ENCODE measurements at regions not wholly inside any gene's neighbourhood (a gene's known extent, or its start where the extent isn't known, plus 50 kb on each side); places are given as distances from the start of the nearest gene placed in this dataset.
"Not testable (repeated sequence)": the region's sequence is repeated elsewhere in the genome, so short reads cannot be mapped to it uniquely, and the experiment has no call there.

DNA sequence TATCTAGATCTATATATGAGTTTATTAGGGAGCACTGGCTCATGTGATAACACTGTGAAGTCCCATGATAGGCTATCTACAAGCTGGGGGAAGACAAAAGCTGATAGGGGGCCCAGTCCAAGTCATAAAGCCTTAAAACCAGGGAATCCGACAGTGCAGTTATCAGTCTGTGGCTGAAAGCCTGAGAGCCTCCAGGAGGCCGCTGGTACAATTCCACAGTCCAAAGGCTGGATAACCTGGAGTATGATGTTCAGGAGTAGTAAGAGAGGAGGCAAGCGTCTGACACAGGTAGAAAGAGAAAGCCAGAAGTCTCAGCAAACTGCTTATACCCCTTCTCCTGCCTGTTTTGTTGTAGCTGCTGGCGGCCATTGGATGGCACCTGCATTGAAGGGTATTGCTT is 177.6 kb upstream of the SPRY1 start:
- DNase-seq (ENCODE audit: low spot score) = no peak

DNA sequence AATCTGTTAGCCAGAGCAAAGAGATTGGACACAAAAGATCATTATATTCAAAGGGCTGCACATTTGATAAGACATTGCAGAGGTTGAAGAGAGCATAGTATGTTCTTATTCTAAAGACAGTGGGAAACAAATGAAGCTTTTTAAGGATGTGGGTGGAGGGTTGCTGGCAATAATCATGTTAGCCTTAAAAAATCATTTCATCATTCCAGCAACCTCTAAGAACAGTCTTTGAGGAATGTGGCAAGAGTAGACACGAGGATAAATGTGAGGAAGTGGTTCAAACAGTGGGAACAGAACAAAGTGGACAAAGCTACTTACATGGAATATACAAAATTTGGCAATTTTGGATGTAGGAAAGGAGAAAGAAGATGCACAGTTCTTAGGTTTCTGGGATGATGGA is 167.3 kb upstream of the SPRY1 start:
- peak; percentile 39 for DNase-seq (ENCODE audit: low spot score)

DNA sequence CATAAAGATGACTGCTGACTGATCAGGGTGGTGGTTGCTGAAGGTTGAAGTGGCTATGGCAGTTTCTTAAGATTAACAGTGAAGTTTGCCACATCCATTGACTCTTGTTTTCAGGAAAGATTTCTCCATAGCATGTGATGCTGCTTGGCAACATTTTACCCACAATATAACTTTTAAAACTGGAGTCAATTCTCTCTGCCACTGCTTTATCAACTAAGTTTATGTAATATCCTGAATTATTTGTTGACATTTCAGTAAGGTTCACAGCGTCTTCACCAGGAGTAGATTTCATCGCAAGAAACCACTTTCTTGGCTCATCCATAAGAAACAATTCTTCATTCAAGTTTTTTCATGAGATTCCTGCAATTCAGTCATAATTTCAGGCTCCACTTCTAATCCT is 166.5 kb upstream of the SPRY1 start:
- DNase-seq (ENCODE audit: low spot score) = no peak

DNA sequence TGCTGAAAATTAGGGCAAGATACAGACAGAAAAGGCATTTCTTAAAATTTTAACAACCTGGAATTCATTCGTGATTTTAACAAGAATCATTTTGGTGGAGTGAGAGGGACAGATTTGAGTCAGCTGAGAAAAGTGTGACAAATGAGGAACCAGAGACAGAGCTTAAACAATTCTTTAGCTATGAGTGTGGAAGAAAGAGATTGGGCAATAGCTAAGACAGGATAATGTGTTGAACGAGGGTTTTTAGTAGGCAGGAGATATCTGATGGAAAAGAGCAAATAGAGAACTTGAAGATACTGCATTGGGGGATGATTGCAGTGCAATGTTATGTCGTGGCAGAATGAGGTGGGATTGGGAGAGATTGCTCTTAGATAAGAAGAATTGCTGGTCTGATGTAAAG is 164.2 kb upstream of the SPRY1 start:
- no peak for DNase-seq (ENCODE audit: low spot score)

DNA sequence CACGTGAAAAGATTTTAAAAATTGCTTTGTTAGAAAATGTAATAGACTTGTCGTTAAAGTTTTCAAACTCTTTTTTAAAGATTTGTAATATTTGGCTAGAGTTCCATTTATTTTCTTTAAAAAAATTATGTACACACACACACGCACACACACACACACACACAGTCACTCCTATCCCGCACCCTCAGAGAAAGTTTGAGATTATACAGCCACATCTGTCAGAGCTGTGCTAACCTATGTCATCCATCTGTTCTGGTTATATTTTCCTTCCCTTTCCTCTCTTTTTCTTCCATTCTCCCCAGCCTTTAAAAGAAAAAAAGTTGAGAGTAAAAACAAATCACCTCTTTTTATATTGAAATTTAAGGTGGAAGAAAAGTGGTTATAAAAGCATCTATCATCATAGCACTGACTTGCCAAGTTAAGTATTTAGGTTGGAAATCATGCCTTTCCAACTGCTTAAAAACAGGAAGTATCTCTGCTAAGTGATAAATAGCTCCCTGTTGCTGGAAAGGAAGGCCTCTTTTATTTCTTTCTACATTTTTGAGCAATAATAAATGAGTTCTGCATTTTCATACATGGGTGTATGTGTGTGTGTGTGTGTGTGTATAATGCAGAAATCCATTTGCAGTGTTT is 163.3 kb upstream of the SPRY1 start:
- no peak for DNase-seq (ENCODE audit: low spot score)

DNA sequence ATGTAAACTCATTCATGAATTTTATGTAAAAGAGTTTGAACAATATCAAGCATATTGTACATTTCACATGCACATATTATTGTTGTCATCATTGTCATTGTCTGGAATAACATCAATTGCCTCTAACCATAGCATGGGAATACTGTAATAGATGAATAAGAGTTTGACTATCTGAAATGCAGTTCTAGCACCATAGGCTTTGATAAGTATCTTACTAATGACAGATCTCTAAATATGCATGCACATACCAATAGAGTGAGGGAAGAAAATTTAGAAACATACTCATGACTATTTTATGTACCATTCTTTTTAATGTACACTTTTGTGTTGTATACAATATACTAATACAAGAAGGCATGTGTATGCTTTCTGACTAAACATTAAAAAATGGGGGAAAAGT is 161.6 kb upstream of the SPRY1 start:
- DNase-seq (ENCODE audit: low spot score) = no peak

DNA sequence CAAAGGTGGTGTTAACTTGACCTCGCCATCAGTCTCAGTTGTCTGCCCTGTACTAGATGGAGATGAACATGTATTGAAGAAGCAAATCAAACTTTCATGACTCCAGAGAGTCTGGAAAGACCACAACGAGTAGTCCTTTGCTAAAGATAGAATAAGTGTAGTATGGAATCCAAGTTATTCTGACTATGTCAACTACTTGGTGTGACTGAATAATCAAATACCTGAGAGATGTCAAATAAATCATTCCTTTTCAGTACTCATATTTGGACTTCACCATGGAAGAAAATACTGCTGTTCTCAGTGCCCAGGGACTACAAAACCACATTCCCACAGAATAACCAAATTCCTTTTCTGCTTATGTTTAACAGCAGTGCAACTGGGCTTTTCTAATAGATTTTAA is 161.2 kb upstream of the SPRY1 start:
- DNase-seq (ENCODE audit: low spot score) = no peak

DNA sequence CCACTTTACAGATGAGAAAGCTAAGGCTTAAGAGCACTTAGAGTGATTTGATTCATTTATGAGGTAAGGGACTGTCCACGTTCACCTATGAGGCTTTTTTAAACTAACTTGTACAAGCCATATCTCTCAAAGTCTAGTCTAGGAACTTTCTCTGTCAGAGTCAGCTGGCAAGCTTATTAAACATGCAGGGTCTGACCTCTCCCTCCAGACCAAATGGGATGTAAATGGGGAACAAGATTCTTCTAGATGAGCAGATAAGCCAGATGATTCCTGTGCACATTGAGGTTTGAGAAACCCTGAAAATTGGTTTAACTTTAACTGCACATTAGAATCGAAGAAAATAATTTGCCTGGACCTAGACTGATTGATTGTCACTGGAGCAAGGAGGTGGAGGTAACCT is 160.0 kb upstream of the SPRY1 start:
- no peak for DNase-seq (ENCODE audit: low spot score)

DNA sequence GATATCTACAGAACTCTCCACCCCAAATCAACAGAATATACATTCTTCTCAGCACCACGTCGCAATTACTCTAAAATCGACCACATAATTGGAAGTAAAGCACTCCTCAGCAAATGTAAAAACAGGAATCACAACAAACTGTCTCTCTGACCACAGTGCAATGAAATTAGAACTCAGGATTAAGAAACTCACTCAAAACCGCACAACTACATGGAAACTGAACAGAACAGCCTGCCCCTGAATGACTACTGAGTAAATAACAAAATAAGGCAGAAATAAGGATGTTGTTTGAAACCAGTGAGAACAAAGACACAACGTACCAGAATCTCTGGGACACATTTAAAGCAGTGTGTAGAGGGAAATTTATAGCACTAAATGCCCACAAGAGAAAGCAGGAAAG is 156.3 kb upstream of the SPRY1 start:
- not testable (repeated sequence) for DNase-seq (ENCODE audit: low spot score)

DNA sequence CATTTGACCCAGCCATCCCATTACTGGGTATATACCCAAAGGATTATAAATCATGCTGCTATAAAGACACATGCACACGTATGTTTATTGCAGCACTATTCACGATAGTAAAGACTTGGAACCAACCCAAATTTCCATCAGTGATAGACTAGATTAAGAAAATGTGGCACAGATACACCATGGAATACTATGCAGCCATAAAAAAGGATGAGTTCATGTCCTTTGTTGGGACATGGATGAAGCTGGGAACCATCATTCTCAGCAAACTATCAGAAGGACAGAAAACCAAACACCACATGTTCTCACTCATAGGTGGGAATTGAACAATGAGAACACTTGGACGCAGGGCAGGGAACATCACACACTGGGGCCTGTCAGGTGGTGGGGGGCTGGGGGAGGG is 153.4 kb upstream of the SPRY1 start:
- not testable (repeated sequence) for DNase-seq (ENCODE audit: low spot score)

DNA sequence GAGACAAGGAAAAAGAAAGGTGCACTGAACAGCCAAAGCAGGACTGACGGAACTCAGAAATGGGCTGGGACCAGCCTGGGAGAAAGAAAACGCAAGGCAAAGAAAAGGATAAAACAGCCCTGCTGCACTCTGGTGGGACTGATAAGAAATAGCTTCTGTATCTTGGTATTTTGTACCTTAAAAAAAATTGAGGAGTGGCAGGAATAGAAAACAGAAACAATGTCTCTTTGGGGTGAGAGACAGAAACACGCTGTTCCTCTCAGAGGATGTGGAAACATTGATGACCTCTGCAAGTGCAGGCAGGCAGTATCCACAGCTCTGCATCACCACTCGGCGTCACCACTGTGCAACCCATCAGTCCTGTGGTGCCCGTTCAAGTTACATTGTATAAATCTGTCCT is 152.5 kb upstream of the SPRY1 start:
- DNase-seq (ENCODE audit: low spot score) = no peak

DNA sequence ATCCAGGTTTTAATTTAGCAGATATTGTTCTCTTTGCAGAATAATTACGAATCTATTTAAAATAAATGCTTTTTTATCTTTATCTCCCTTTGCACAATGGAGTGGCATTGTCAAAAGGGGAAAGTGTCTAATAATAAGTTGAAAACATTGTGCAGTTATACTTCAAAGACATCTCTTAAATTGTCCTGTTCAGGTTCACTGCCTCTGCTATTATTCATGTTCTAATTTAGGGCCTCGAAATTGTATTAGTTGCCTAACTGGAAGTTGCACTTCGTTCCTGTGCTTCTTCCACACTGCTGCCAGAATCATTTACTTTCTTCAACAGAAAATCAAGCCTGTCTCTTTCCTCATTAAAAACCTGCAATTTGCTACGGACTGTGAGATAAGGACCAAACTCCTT is 150.5 kb upstream of the SPRY1 start:
- no peak for DNase-seq (ENCODE audit: low spot score)

DNA sequence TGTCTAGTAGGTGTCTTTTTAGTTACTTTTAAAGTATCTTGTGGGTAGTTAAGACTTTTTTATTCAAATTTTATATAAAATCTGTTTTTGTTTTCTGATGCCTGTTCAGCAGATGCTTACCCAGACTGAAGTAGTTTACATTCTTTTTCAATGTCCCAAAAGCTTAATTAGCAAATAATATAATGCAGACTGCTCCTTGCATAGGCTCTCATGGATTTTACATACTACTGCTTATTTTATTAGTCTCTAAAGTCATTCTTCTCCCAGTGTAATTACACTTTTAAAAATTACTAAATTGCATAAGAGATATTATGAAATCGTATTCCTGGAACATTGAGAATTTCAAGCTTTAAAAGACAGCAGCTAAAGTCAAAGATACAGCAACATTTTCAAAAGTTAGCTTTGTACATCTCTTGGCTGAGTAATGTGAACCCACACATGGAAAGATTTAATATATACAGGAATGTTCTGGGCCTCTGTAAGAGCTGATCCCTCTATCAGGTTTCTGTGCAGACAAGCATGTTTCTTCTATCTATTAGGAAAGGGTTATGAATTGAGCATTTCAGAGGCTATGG is 148.4 kb upstream of the SPRY1 start:
- no peak for DNase-seq (ENCODE audit: low spot score)

DNA sequence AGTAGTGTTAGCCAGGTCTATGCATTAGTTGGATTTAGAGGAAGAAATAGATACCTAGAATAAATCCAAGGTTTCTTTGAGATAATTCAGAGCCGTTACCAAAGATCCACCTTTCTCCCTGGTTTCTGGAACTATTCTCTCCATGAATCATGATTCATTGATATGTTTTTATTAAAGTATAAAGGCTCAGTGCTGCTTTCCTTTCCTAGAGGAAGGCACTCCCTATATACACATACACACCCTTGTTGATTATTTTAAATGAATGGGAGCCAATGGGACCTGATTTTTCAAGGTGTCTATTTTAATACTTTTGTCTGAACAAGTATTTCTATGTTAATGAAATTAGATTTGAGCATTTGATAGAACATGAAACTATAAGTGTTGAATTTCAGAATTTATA is 146.8 kb upstream of the SPRY1 start:
- DNase-seq (ENCODE audit: low spot score) = no peak

DNA sequence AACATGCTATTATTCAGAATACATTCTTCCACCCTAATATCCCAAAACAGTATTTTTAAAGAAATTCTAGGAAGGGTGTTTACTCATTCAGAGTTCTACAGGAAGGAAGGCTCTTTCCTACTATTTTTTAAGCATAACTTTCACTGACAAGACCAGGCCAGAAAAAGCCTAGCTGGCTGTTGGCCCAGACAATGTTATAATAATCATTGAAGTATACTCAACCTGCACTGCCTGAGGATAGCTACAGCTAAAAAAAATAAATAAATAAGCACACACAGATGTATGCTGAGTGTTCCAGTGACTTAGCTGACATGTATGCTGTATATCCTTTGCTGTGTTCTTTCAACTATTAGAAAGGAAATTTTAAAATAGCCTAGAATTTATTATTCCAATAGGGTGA is 145.8 kb upstream of the SPRY1 start:
- no peak for DNase-seq (ENCODE audit: low spot score)

DNA sequence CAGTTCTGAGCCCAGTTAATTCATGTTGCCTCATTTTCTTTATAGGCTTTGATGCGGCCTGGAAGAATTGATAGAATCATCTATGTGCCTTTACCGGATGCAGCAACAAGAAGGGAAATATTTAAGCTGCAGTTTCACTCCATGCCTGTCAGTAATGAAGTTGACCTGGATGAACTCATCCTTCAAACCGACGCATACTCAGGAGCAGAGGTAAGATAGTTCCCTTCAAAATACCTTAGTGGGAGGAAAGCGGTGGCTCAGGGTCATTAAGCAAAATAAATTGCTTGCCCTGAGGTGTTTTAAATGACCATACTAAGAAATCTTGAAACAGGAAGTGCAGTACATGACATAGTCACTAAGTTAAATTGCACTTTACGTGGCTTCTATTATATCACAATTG is 140.6 kb upstream of the SPRY1 start:
- no peak for DNase-seq (ENCODE audit: low spot score)

DNA sequence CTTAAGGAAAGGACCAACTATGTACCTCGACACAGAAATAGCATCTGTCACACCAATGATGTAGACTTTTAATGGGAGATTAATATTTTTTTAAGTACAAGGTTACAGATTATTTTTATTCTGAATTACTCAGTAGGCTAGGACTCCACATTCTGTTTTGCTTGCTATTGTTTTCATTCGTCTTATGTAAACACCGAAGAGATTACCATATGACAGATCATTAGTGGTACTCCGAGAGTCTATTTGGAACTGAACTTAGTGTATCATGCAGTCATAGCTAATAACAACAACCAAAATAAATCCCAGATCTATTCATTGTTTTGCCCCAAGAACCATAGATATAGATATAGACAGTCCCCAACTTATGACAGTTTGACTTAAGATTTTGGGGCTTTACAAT is 139.7 kb upstream of the SPRY1 start:
- DNase-seq (ENCODE audit: low spot score) = no peak

DNA sequence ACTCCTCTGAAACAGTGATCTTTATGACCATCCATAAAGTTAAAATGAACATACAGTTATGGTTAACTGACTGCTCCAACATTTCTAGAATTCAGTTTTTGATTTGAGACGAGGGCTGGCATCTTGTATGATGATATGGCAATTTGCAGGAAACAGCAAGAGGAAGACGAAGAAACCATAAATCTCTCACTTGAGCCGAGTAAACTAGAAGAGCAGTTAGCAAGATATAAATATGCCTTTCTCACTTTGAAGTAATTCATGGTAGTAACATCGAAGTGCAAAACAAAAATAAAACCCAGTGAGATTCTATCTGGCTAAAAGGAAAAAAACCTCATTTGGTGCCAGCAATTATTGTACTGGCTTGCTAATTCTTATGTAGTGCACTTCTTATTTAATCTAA is 139.0 kb upstream of the SPRY1 start:
- no peak for DNase-seq (ENCODE audit: low spot score)

DNA sequence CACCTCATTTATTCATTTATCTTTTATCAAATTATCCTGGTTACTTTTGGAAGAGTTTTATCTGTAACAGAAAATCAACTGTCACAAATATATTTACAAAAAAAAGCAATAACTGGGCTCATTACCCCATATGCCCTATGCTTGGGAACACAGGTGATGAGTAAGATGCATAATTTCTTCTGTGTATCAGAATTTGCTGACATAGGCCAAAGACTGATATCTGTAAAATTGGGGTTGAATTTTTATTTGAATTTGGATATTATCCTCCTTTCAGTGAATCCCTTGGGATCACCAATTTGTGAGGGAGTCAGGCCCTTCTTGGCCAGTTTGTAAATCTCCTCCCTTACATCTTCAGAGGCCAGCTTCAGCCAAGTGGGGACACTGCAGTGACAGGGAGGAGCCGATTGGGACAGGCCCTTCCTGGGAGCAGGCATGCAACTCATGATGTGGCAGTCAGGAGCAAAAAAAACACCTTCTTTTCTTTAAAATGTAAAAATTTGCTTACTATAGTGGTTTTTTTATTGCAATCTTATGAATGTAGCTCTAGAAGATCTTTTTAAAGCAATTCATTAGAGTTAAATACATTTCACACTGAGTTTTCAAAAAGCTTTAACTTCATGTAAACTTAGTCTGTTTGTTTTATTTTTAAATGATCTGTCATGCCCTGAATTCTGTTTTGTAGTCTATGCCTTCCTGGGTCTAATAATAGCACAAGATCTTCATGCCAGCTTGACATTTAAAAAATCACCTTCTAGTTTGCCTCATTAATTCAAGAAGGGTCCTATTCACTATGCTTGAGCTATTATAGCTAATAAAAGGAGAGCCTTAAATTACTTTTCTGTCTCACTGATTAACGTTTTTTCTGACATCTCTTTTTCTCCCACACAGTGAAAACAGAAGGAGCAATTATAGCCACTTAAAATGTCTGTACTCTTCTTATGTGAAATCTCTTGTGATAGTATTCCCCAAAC is 136.6 kb upstream of the SPRY1 start:
- DNase-seq (ENCODE audit: low spot score) = no peak

DNA sequence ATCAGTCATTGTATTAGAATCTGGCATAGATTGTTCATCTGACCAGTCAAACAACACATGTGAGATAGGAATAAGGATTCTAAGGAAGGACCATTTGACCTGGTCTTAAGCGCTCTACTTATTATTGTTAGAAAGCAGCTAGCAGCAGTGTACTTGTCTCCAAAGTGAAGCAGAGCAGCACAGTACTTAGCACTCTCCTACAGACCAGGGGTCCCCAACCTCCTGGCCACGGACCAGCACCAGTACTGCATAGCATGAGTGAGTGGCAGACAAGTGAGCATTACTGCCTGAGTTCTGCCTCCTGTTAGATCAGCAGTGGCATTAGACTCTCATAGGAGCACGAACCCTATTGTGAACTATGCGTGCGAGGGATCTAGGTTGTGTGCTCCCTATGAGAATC is 135.9 kb upstream of the SPRY1 start:
- DNase-seq (ENCODE audit: low spot score) = no peak

DNA sequence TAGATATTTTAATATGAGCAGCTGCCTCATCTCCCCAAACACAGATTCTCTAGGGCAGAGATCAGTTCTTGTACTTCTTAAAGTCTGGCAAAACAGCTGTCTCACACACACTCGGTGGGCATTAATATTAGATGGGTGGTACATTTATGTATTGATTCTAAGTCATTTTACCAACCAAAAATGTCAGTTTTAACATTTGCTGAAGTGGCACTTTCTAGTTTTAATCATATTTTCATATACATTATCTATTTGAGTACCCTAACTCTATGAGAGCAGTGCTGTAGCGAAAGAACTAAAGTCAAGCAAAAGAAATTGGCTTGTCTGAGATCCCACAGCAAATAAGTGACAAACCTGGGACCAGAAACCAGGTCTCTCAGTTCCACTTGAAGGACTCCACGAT is 134.5 kb upstream of the SPRY1 start:
- no peak for DNase-seq (ENCODE audit: low spot score)

DNA sequence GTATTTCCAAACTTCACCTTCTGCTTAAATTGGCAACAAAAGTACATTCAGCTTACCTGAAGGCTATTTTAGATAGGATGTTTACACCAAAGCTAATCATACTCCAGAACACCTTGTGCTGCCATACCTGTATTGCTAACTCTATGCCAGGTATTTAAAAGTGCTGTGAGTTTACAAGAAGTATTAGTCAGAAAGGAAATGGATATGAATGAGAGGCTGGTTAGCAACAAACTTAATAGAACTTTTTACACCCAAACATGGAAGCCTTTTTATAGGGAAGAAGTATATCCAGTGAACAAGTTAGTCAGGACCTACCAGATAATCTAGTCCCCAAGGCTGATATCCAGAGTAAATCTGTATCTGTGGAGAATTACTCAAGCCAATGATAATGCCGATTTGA is 131.2 kb upstream of the SPRY1 start:
- no peak for DNase-seq (ENCODE audit: low spot score)

DNA sequence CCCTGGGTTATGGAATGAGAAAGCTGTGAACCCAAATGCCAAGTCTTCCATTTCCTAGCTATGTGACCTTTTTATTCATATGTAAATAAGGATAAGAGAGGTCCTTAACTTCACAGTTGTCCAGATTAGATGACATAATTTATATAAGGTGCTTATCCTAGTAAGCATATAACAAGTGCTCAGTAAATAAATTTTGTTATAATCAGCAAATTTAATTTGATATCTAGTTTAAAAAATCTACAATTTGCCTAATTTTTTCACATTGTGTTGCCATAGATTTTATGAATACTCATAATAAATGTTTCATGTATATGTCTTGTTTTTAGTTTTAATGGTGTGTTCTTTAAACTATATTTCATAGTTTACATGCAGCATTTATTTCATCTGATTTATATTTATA is 130.4 kb upstream of the SPRY1 start:
- no peak for DNase-seq (ENCODE audit: low spot score)
